WTC11 (cell line): ENCODE measurements at regions not wholly inside any gene's neighbourhood (a gene's known extent, or its start where the extent isn't known, plus 50 kb on each side); places are given as distances from the start of the nearest gene placed in this dataset.

Experiments
- ATAC-seq: fragments of 200-7000 bp; cut with Tn5 transposase; 2 replicates; pipeline ENCODE4 v1.10.0; 2021; ENCODE audit warnings: mild to moderate bottlenecking, moderate library complexity
- CTCF ChIA-PET: fragments of 300-600 bp; sonication (Branson Sonifier 250); formaldehyde crosslinking; loops from one replicate; lab custom pipeline; 2021; ENCODE audit warnings: antibody characterized with exemption; lab: Charles Lee
- POLR2A ChIA-PET: fragments of 350-600 bp; sonication (Branson Sonifier 250); formaldehyde crosslinking; loops from one replicate; lab custom pipeline; 2021; ENCODE audit warnings: antibody characterized with exemption; lab: Charles Lee
- DNase-seq: peaks from one replicate; pipeline ENCODE4 v3.0.0; 2021; ENCODE audit warnings: low spot score
- H3K27ac Mint-ChIP-seq: 2 replicates; pipeline ENCODE4 v1.8.0; 2021; ENCODE audit warnings: mixed read lengths
- H3K27me3 Mint-ChIP-seq: 2 replicates; pipeline ENCODE4 v1.8.0; 2021; ENCODE audit warnings: low read depth, mild to moderate bottlenecking, moderate library complexity, mixed read lengths
- H3K36me3 Mint-ChIP-seq: 2 replicates; pipeline ENCODE4 v1.8.0; 2021; ENCODE audit warnings: mixed read lengths
- H3K4me1 Mint-ChIP-seq: 2 replicates; pipeline ENCODE4 v1.8.0; 2022; ENCODE audit warnings: mixed read lengths
- H3K4me3 Mint-ChIP-seq: 2 replicates; pipeline ENCODE4 v1.8.0; 2021; ENCODE audit warnings: mild to moderate bottlenecking, moderate library complexity, mixed read lengths
- H3K9me3 Mint-ChIP-seq: 2 replicates; pipeline ENCODE4 v1.8.0; 2021; ENCODE audit warnings: mixed read lengths
- CBFB ChIP-seq: sonication (generic); formaldehyde crosslinking; IDR thresholded peaks from 2 replicates; pipeline ENCODE4 v1.8.1; 2022; ENCODE audit warnings: mild to moderate bottlenecking, low read depth, missing genetic modification reagents
- EMX1 ChIP-seq: fragments of 250-450 bp; sonication (Bioruptor Pico); IDR thresholded peaks from 2 replicates; pipeline ENCODE4 v1.8.0; 2021; ENCODE audit warnings: mild to moderate bottlenecking
- FOXJ3 ChIP-seq: sonication (generic); formaldehyde crosslinking; IDR thresholded peaks from 2 replicates; pipeline ENCODE4 v1.9.0; 2021; ENCODE audit warnings: missing genetic modification reagents, mild to moderate bottlenecking, borderline replicate concordance
- FOXP4 ChIP-seq: sonication (generic); formaldehyde crosslinking; IDR thresholded peaks from 2 replicates; pipeline ENCODE4 v1.8.0; 2022; ENCODE audit warnings: mild to moderate bottlenecking, missing genetic modification reagents
- NFYB ChIP-seq: sonication (generic); formaldehyde crosslinking; conservative IDR thresholded peaks from 2 replicates; pipeline ENCODE4 v1.8.0; 2022; ENCODE audit warnings: low read depth, missing genetic modification reagents
- NR2C2 ChIP-seq: sonication (generic); formaldehyde crosslinking; IDR thresholded peaks from 2 replicates; pipeline ENCODE4 v1.8.0; 2022; ENCODE audit warnings: mild to moderate bottlenecking, missing genetic modification reagents
- OVOL2 ChIP-seq: fragments of 250-450 bp; sonication (Bioruptor Pico); IDR thresholded peaks from 2 replicates; pipeline ENCODE4 v1.9.0; 2021; ENCODE audit warnings: mild to moderate bottlenecking, borderline replicate concordance
- SP1 ChIP-seq: sonication (generic); formaldehyde crosslinking; conservative IDR thresholded peaks from 2 replicates; pipeline ENCODE4 v1.8.1; 2022; ENCODE audit warnings: missing genetic modification reagents
- TCF7 ChIP-seq: sonication (generic); formaldehyde crosslinking; IDR thresholded peaks from 2 replicates; pipeline ENCODE4 v1.8.0; 2022; ENCODE audit warnings: mild to moderate bottlenecking, low read depth, missing genetic modification reagents, moderate library complexity
- TEAD1 ChIP-seq: sonication (generic); formaldehyde crosslinking; IDR thresholded peaks from 2 replicates; pipeline ENCODE4 v1.8.0; 2022; ENCODE audit warnings: mild to moderate bottlenecking, missing genetic modification reagents
- TEAD4 ChIP-seq: sonication (generic); formaldehyde crosslinking; IDR thresholded peaks from 2 replicates; pipeline ENCODE4 v1.8.0; 2022; ENCODE audit warnings: mild to moderate bottlenecking, missing genetic modification reagents
- ZBTB21 ChIP-seq: sonication (generic); formaldehyde crosslinking; IDR thresholded peaks from 2 replicates; pipeline ENCODE4 v1.8.1; 2023; ENCODE audit warnings: mild to moderate bottlenecking, missing genetic modification reagents, borderline replicate concordance
- ZNF232 ChIP-seq: sonication (generic); formaldehyde crosslinking; IDR thresholded peaks from 2 replicates; pipeline ENCODE4 v1.8.0; 2022; ENCODE audit warnings: mild to moderate bottlenecking, missing genetic modification reagents
- ZNF396 ChIP-seq: fragments of 250-450 bp; sonication (Bioruptor Pico); IDR thresholded peaks from 2 replicates; pipeline ENCODE4 v1.8.0; 2021; ENCODE audit warnings: mild to moderate bottlenecking, moderate library complexity, borderline replicate concordance
- ZNF416 ChIP-seq: fragments of 250-450 bp; sonication (Bioruptor Pico); IDR thresholded peaks from 2 replicates; pipeline ENCODE4 v1.9.0; 2021; ENCODE audit warnings: mild to moderate bottlenecking, inconsistent platforms
- TF ChIP-seq, protein P1 (sequence below): sonication (generic); formaldehyde crosslinking; IDR thresholded peaks from 2 replicates; pipeline ENCODE4 v1.8.1; 2023; ENCODE audit warnings: mild to moderate bottlenecking, missing genetic modification reagents
- TF ChIP-seq, protein P2 (sequence below): sonication (generic); formaldehyde crosslinking; IDR thresholded peaks from 2 replicates; pipeline ENCODE4 v1.8.0; 2022; ENCODE audit warnings: mild to moderate bottlenecking, missing genetic modification reagents
- TF ChIP-seq, protein P3 (sequence below): fragments of 250-450 bp; sonication (Bioruptor Pico); IDR thresholded peaks from 2 replicates; pipeline ENCODE4 v1.9.0; 2021; ENCODE audit warnings: mild to moderate bottlenecking
- TF ChIP-seq, protein P4 (sequence below): fragments of 250-450 bp; sonication (Bioruptor Pico); conservative IDR thresholded peaks from 2 replicates; pipeline ENCODE4 v1.9.0; 2021; ENCODE audit warnings: mild to moderate bottlenecking
- TF ChIP-seq, protein P5 (sequence below): sonication (generic); formaldehyde crosslinking; IDR thresholded peaks from 2 replicates; pipeline ENCODE4 v1.8.1; 2022; ENCODE audit warnings: low read depth, mild to moderate bottlenecking, moderate library complexity, missing genetic modification reagents, borderline replicate concordance
- TF ChIP-seq, protein P6 (sequence below): sonication (generic); formaldehyde crosslinking; conservative IDR thresholded peaks from 2 replicates; pipeline ENCODE4 v1.8.1; 2023; ENCODE audit warnings: mild to moderate bottlenecking, low read depth, missing genetic modification reagents, moderate library complexity

GRCh38 chr4:153090181-153090580, 114.1 kb upstream of the TRIM2 start (continued):
- TF ChIP-seq, protein P1, sequence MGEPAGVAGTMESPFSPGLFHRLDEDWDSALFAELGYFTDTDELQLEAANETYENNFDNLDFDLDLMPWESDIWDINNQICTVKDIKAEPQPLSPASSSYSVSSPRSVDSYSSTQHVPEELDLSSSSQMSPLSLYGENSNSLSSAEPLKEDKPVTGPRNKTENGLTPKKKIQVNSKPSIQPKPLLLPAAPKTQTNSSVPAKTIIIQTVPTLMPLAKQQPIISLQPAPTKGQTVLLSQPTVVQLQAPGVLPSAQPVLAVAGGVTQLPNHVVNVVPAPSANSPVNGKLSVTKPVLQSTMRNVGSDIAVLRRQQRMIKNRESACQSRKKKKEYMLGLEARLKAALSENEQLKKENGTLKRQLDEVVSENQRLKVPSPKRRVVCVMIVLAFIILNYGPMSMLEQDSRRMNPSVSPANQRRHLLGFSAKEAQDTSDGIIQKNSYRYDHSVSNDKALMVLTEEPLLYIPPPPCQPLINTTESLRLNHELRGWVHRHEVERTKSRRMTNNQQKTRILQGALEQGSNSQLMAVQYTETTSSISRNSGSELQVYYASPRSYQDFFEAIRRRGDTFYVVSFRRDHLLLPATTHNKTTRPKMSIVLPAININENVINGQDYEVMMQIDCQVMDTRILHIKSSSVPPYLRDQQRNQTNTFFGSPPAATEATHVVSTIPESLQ (CRISPR knock-in tag), result no peak
- TF ChIP-seq, protein P2, sequence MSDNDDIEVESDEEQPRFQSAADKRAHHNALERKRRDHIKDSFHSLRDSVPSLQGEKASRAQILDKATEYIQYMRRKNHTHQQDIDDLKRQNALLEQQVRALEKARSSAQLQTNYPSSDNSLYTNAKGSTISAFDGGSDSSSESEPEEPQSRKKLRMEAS (CRISPR knock-in tag), result no peak
- TF ChIP-seq, protein P3, sequence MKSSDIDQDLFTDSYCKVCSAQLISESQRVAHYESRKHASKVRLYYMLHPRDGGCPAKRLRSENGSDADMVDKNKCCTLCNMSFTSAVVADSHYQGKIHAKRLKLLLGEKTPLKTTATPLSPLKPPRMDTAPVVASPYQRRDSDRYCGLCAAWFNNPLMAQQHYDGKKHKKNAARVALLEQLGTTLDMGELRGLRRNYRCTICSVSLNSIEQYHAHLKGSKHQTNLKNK (CRISPR knock-in tag), result no peak
- TF ChIP-seq FOXJ3, result no peak
- no peak for TF ChIP-seq ZNF232 (CRISPR knock-in tag)
- no peak for TF ChIP-seq CBFB (CRISPR knock-in tag)
- TF ChIP-seq FOXP4 (CRISPR knock-in tag), result no peak
- TF ChIP-seq NFYB (CRISPR knock-in tag), result no peak
- no peak for TF ChIP-seq TEAD1 (CRISPR knock-in tag)
- TF ChIP-seq, protein P4, sequence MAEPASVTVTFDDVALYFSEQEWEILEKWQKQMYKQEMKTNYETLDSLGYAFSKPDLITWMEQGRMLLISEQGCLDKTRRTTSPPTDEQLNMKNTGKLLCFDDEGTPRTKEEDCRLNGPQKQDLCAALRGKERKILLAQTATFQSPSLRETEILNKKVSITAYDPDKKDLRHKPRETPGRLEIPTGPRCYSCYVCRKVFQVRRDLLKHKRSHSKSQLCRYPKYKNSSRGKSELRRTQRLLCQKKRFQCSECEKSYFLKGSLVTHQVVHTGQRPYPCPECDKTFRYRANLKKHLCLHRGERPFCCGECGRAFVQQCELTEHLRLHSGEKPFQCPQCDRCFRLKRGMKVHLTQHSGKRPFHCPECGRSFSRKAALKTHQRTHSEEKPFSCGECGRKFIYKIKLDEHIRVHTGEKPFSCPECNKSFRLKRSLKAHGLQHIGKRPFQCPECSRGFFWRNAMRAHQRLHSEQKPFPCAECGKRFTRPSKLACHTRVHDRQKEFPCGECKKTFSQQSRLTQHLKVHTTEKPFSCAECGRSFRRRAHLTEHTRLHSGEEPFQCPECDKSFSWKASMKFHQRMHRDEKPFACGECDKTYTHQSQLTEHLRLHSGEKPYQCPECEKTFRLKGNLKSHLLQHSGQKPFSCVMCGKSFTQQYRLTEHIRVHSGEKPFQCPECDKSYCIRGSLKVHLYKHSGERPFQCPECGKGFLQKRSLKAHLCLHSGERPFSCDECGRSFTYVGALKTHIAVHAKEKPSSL (CRISPR knock-in tag), result no peak
- no peak for TF ChIP-seq TEAD4
- TF ChIP-seq TCF7 (CRISPR knock-in tag), result no peak
- TF ChIP-seq, all 79 proteins: peak for 0

DNA sequence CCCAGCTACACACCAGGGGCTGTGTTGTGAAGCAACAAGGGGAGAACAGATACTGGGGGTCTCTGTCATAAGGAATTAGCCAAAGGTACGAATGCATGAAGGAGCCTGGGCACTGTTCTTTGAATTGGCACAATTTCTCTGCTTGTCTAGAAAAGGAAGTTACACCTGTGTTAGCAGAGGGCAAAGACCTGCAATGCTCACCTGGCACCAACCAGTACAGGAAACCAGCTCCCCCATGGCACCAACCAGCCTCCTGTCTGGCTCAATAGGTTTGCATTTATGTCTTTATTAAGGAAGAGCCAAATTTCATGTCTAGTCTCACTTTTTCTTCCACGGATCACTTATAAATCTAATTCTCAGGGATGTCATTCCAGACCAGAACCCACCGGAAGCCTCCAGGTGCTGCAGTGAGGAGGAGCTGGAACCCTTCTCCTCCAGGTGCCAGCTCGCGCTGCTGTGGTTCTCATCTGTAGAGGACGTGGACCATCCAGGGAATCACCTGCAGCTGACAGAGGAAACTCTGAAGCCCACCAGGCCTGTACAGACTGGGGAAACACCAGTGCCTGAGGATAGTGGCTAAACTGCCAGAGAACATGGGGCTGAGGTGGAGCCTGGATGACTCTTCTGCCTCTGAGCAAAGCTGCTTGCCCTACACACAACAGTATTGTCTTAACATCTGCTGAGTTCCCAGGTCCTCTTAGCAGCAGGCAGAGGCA, 113.4 kb upstream of the TRIM2 start:
- ATAC-seq (no peak), DNase-seq (no peak)
- ChIA-PET POLR2A (no interaction called here), CTCF (interaction anchor here (0.7 kb wide), 1 partner anchor 126 kb away, joined by 3 read pairs; no protein-coding TSS in a partner anchor)
- TF ChIP-seq ZNF416 (CRISPR knock-in tag) (no peak), ZBTB21 (CRISPR knock-in tag) (no peak), OVOL2 (CRISPR knock-in tag) (no peak), SP1 (no peak), NR2C2 (no peak), ZNF396 (no peak), EMX1 (no peak), NFYB (CRISPR knock-in tag) (no peak)
- TF ChIP-seq, protein P5, sequence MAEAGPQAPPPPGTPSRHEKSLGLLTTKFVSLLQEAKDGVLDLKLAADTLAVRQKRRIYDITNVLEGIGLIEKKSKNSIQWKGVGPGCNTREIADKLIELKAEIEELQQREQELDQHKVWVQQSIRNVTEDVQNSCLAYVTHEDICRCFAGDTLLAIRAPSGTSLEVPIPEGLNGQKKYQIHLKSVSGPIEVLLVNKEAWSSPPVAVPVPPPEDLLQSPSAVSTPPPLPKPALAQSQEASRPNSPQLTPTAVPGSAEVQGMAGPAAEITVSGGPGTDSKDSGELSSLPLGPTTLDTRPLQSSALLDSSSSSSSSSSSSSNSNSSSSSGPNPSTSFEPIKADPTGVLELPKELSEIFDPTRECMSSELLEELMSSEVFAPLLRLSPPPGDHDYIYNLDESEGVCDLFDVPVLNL (CRISPR knock-in tag), result no peak
- TF ChIP-seq, protein P3 (CRISPR knock-in tag), result no peak
- TF ChIP-seq, protein P2 (CRISPR knock-in tag), result no peak
- TF ChIP-seq, protein P6, sequence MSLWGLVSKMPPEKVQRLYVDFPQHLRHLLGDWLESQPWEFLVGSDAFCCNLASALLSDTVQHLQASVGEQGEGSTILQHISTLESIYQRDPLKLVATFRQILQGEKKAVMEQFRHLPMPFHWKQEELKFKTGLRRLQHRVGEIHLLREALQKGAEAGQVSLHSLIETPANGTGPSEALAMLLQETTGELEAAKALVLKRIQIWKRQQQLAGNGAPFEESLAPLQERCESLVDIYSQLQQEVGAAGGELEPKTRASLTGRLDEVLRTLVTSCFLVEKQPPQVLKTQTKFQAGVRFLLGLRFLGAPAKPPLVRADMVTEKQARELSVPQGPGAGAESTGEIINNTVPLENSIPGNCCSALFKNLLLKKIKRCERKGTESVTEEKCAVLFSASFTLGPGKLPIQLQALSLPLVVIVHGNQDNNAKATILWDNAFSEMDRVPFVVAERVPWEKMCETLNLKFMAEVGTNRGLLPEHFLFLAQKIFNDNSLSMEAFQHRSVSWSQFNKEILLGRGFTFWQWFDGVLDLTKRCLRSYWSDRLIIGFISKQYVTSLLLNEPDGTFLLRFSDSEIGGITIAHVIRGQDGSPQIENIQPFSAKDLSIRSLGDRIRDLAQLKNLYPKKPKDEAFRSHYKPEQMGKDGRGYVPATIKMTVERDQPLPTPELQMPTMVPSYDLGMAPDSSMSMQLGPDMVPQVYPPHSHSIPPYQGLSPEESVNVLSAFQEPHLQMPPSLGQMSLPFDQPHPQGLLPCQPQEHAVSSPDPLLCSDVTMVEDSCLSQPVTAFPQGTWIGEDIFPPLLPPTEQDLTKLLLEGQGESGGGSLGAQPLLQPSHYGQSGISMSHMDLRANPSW, result no peak
- Mint-ChIP-seq H3K9me3 (peaks cover 6% of the 10 kb centered on the region), H3K27ac (no peak overlapping the region), H3K36me3 (no peaks in the 10 kb centered on the region), H3K4me3 (no peak overlapping the region), H3K27me3 (peaks cover 2% of the 10 kb centered on the region; the same call in 1 of the 2 replicates), H3K4me1 (peaks cover 25% of the 10 kb centered on the region)
